ENCODE measurements at regions not wholly inside any gene's neighbourhood (a gene's known extent, or its start where the extent isn't known, plus 50 kb on each side); places are given as distances from the start of the nearest gene placed in this dataset.
"Not testable (repeated sequence)": the region's sequence is repeated elsewhere in the genome, so short reads cannot be mapped to it uniquely, and the experiment has no call there.

- DNase-seq (ENCODE audit: low read depth in 2 of 2) = no peak
These were observed 195.1 kb downstream of the OTOL1 start for GRCh38 chr3:161691677-161692076.

- DNase-seq (ENCODE audit: low read depth in 2 of 2) = no peak
These were observed 198.3 kb downstream of the OTOL1 start for GRCh38 chr3:161694682-161695564.

GRCh38 chr3:161695811-161696210 lies 199.2 kb downstream of the OTOL1 start:
- no peak for DNase-seq (ENCODE audit: low read depth in 2 of 2)

GRCh38 chr3:161700998-161701397 lies 204.4 kb downstream of the OTOL1 start:
- no peak for DNase-seq (ENCODE audit: low read depth in 2 of 2)

- DNase-seq (ENCODE audit: low read depth in 2 of 2) = not testable (repeated sequence)
These were observed 210.6 kb downstream of the OTOL1 start for GRCh38 chr3:161707253-161707652.

- DNase-seq (ENCODE audit: low read depth in 2 of 2) = no peak
These were observed 217.1 kb downstream of the OTOL1 start for GRCh38 chr3:161713731-161714130.

- DNase-seq (ENCODE audit: low read depth in 2 of 2) = no peak
These were observed 235.4 kb downstream of the OTOL1 start for GRCh38 chr3:161731968-161732367.

GRCh38 chr3:161737171-161737570 lies 240.6 kb downstream of the OTOL1 start:
- DNase-seq (ENCODE audit: low read depth in 2 of 2) = no peak

- DNase-seq (ENCODE audit: low read depth in 2 of 2) = no peak
These were observed 243.8 kb downstream of the OTOL1 start for GRCh38 chr3:161740421-161740820.

GRCh38 chr3:161744366-161744765 lies 247.8 kb downstream of the OTOL1 start:
- no peak for DNase-seq (ENCODE audit: low read depth in 2 of 2)

- DNase-seq (ENCODE audit: low read depth in 2 of 2) = no peak
These were observed 249.1 kb downstream of the OTOL1 start for GRCh38 chr3:161745741-161746140.

GRCh38 chr3:161748049-161748448 lies 251.4 kb downstream of the OTOL1 start:
- no peak for DNase-seq (ENCODE audit: low read depth in 2 of 2)

GRCh38 chr3:161754420-161755053 lies 257.9 kb downstream of the OTOL1 start:
- no peak for DNase-seq (ENCODE audit: low read depth in 2 of 2)

- no peak for DNase-seq (ENCODE audit: low read depth in 2 of 2)
These were observed 262.8 kb downstream of the OTOL1 start for GRCh38 chr3:161759444-161759843.

GRCh38 chr3:161766331-161766730 lies 269.7 kb downstream of the OTOL1 start:
- DNase-seq (ENCODE audit: low read depth in 2 of 2) = no peak

GRCh38 chr3:161770484-161771386 lies 274.1 kb downstream of the OTOL1 start:
- no peak for DNase-seq (ENCODE audit: low read depth in 2 of 2)

- DNase-seq (ENCODE audit: low read depth in 2 of 2) = no peak
These were observed 284.8 kb downstream of the OTOL1 start for GRCh38 chr3:161781381-161781780.

- no peak for DNase-seq (ENCODE audit: low read depth in 2 of 2)
These were observed 296.8 kb downstream of the OTOL1 start for GRCh38 chr3:161793194-161793930.

GRCh38 chr3:161794551-161794950 lies 297.9 kb downstream of the OTOL1 start:
- no peak for DNase-seq (ENCODE audit: low read depth in 2 of 2)

- DNase-seq (ENCODE audit: low read depth in 2 of 2) = no peak
These were observed 299.7 kb downstream of the OTOL1 start for GRCh38 chr3:161796312-161796711.

- no peak for DNase-seq (ENCODE audit: low read depth in 2 of 2)
These were observed 300.2 kb downstream of the OTOL1 start for GRCh38 chr3:161796780-161797179.
